ENCODE measurements at regions not wholly inside any gene's neighbourhood (a gene's known extent, or its start where the extent isn't known, plus 50 kb on each side); places are given as distances from the start of the nearest gene placed in this dataset.

GRCh38 chr11:129260750-129261149 lies 68.6 kb upstream of the ARHGAP32 start:
- DNase-seq (no peak), ATAC-seq (ENCODE audit: insufficient read depth, low read depth) (no peak)
- Histone ChIP-seq H3K9me3 (ENCODE audit: insufficient read depth, low read length, severe bottlenecking) (no peaks in the 10 kb centered on the region), H3K4me3 (ENCODE audit: low read depth in 1 of 2, low read length in 2 of 2) (no peak overlapping the region), H4K20me1 (ENCODE audit: insufficient read depth, low read length) (no peaks in the 10 kb centered on the region), H3K27ac (ENCODE audit: low read length) (no peak overlapping the region), H2AFZ (ENCODE audit: low read depth, low read length) (no peak overlapping the region), H3K4me2 (ENCODE audit: insufficient read depth, low read length) (no peak overlapping the region), H3K27me3 (ENCODE audit: insufficient read depth, low read length, poor library complexity) (peaks cover 6% of the 10 kb centered on the region), H3K4me1 (ENCODE audit: insufficient read depth, low read length) (no peaks in the 10 kb centered on the region), H3K36me3 (ENCODE audit: insufficient read depth, low read length) (no peaks in the 10 kb centered on the region), H3K79me2 (ENCODE audit: insufficient read depth, low read length) (no peaks in the 10 kb centered on the region), H3K9ac (ENCODE audit: low read depth, low read length) (no peak overlapping the region)
- TF ChIP-seq CTCF (IDR thresholded peaks at IDR 0.05; ENCODE audit: borderline replicate concordance, extremely low read depth, low read length, poor library complexity, severe bottlenecking), result no peak
- TF ChIP-seq EZH2 (IDR thresholded peaks at IDR 0.05; ENCODE audit: borderline replicate concordance, low read depth, low read length, severe bottlenecking), result no peak

GRCh38 chr11:129259931-129260348 lies 67.8 kb upstream of the ARHGAP32 start:
- Histone ChIP-seq H3K27ac (ENCODE audit: low read length) (no peak overlapping the region), H3K36me3 (ENCODE audit: insufficient read depth, low read length) (no peaks in the 10 kb centered on the region), H3K4me2 (ENCODE audit: insufficient read depth, low read length) (no peak overlapping the region), H4K20me1 (ENCODE audit: insufficient read depth, low read length) (no peaks in the 10 kb centered on the region), H3K9me3 (ENCODE audit: insufficient read depth, low read length, severe bottlenecking) (no peaks in the 10 kb centered on the region), H3K79me2 (ENCODE audit: insufficient read depth, low read length) (no peaks in the 10 kb centered on the region), H2AFZ (ENCODE audit: low read depth, low read length) (no peak overlapping the region), H3K4me1 (ENCODE audit: insufficient read depth, low read length) (no peaks in the 10 kb centered on the region), H3K4me3 (ENCODE audit: low read depth in 1 of 2, low read length in 2 of 2) (no peak overlapping the region), H3K9ac (ENCODE audit: low read depth, low read length) (no peak overlapping the region), H3K27me3 (ENCODE audit: insufficient read depth, low read length, poor library complexity) (peaks cover 11% of the 10 kb centered on the region)
- DNase-seq (no peak), ATAC-seq (ENCODE audit: insufficient read depth, low read depth) (no peak)
- no peak for TF ChIP-seq CTCF (IDR thresholded peaks at IDR 0.05; ENCODE audit: borderline replicate concordance, extremely low read depth, low read length, poor library complexity, severe bottlenecking)
- TF ChIP-seq EZH2 (IDR thresholded peaks at IDR 0.05; ENCODE audit: borderline replicate concordance, low read depth, low read length, severe bottlenecking), result no peak

GRCh38 chr11:129258205-129258604 lies 66.1 kb upstream of the ARHGAP32 start:
- H3K4me1 ChIP-seq (ENCODE audit: insufficient read depth, low read length), result no peaks in the 10 kb centered on the region
- H4K20me1 ChIP-seq (ENCODE audit: insufficient read depth, low read length), result no peaks in the 10 kb centered on the region
- no peak overlapping the region for H3K27ac ChIP-seq (ENCODE audit: low read length)
- TF ChIP-seq CTCF (IDR thresholded peaks at IDR 0.05; ENCODE audit: borderline replicate concordance, extremely low read depth, low read length, poor library complexity, severe bottlenecking) (no peak), EZH2 (IDR thresholded peaks at IDR 0.05; ENCODE audit: borderline replicate concordance, low read depth, low read length, severe bottlenecking) (no peak)
- H3K27me3 ChIP-seq (ENCODE audit: insufficient read depth, low read length, poor library complexity), result peaks cover 16% of the 10 kb centered on the region
- ATAC-seq (ENCODE audit: insufficient read depth, low read depth) (no peak), DNase-seq (no peak)
- no peak overlapping the region for H3K4me2 ChIP-seq (ENCODE audit: insufficient read depth, low read length)
- H2AFZ ChIP-seq (ENCODE audit: low read depth, low read length), result no peak overlapping the region
- H3K36me3 ChIP-seq (ENCODE audit: insufficient read depth, low read length), result no peaks in the 10 kb centered on the region
- no peaks in the 10 kb centered on the region for H3K79me2 ChIP-seq (ENCODE audit: insufficient read depth, low read length)
- no peak overlapping the region for H3K9ac ChIP-seq (ENCODE audit: low read depth, low read length)
- no peaks in the 10 kb centered on the region for H3K9me3 ChIP-seq (ENCODE audit: insufficient read depth, low read length, severe bottlenecking)
- no peak overlapping the region for H3K4me3 ChIP-seq (ENCODE audit: low read depth in 1 of 2, low read length in 2 of 2)

DNA sequence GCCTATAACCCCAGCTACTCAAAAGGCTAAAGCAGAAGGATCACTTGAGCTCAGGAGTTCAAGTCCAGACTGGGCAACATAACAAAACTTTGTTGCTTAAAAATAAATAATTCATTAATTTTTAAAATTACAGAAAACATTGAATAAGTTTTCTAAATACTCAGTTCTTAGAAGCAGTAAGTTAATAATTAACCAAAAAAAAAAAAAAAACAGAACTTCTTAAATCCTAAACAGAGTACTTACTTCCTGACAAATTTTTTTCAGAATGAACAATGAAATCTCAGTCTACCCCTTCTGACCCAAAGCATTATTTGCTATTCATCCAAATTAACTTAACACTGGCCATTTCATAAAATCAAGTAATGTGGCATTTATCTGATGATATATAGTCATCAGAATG lies 65.4 kb upstream of the ARHGAP32 start:
- no peaks in the 10 kb centered on the region for H3K9me3 ChIP-seq (ENCODE audit: insufficient read depth, low read length, severe bottlenecking)
- no peaks in the 10 kb centered on the region for H3K36me3 ChIP-seq (ENCODE audit: insufficient read depth, low read length)
- TF ChIP-seq CTCF (IDR thresholded peaks at IDR 0.05; ENCODE audit: borderline replicate concordance, extremely low read depth, low read length, poor library complexity, severe bottlenecking), result no peak
- TF ChIP-seq EZH2 (IDR thresholded peaks at IDR 0.05; ENCODE audit: borderline replicate concordance, low read depth, low read length, severe bottlenecking), result no peak
- no peaks in the 10 kb centered on the region for H3K4me1 ChIP-seq (ENCODE audit: insufficient read depth, low read length)
- H4K20me1 ChIP-seq (ENCODE audit: insufficient read depth, low read length), result no peaks in the 10 kb centered on the region
- ATAC-seq (ENCODE audit: insufficient read depth, low read depth) (no peak), DNase-seq (no peak)
- H3K79me2 ChIP-seq (ENCODE audit: insufficient read depth, low read length), result no peaks in the 10 kb centered on the region
- H3K4me3 ChIP-seq (ENCODE audit: low read depth in 1 of 2, low read length in 2 of 2), result no peak overlapping the region
- no peak overlapping the region for H3K4me2 ChIP-seq (ENCODE audit: insufficient read depth, low read length)
- no peak overlapping the region for H2AFZ ChIP-seq (ENCODE audit: low read depth, low read length)
- peaks cover 23% of the 10 kb centered on the region for H3K27me3 ChIP-seq (ENCODE audit: insufficient read depth, low read length, poor library complexity)
- H3K27ac ChIP-seq (ENCODE audit: low read length), result no peak overlapping the region
- H3K9ac ChIP-seq (ENCODE audit: low read depth, low read length), result no peak overlapping the region

Data from DND-41 (cell line).